GM23338 (cell line): ENCODE measurements at regions not wholly inside any gene's neighbourhood (a gene's known extent, or its start where the extent isn't known, plus 50 kb on each side); places are given as distances from the start of the nearest gene placed in this dataset.

Source experiments
- CTCF ChIP-seq, 2 experiments: fragments of 200-600 bp in 1 of 2; sonication (generic) in 1 of 2; conservative IDR thresholded peaks; 2 replicates each; pipeline versions ENCODE4 v1.5.1 to v1.6.1; 2016 to 2017; ENCODE audit warnings: antibody characterized with exemption in 2 of 2, low read depth in 2 of 2, mild to moderate bottlenecking in 2 of 2, moderate library complexity in 1 of 2
- ZNF114 ChIP-seq: fragments of 250-450 bp; sonication (Bioruptor Pico); IDR thresholded peaks from 2 replicates; pipeline ENCODE4 v1.5.0; 2020; ENCODE audit warnings: mild to moderate bottlenecking, moderate library complexity

GRCh38 chrX:11934089-11934488, 176.1 kb downstream of the MSL3 start:
- TF ChIP-seq ZNF114 (CRISPR knock-in tag) (no peak), CTCF (conservative IDR thresholded peaks at IDR 0.05; ENCODE audit: low read depth in 2 of 2) (no peak)
